Thymus (tissue), 11 donors: ENCODE measurements at regions not wholly inside any gene's neighbourhood (a gene's known extent, or its start where the extent isn't known, plus 50 kb on each side); places are given as distances from the start of the nearest gene placed in this dataset.
"Not testable (repeated sequence)": the region's sequence is repeated elsewhere in the genome, so short reads cannot be mapped to it uniquely, and the experiment has no call there.

ENCODE experiments used
- DNase-seq, 9 donors: peaks; one replicate each; pipeline ENCODE4 v3.0.0-alpha.2; 2013; ENCODE audit warnings: low spot score in 9 of 9, low read depth in 6 of 9, missing footprints in 1 of 9
- H3K27ac ChIP-seq, 2 donors: one replicate each; pipeline ENCODE4 v1.5.1; 2013; ENCODE audit warnings: control low read depth in 1 of 2, low read depth in 1 of 2, low read length in 1 of 2, mild to moderate bottlenecking in 1 of 2, moderate library complexity in 1 of 2
- H3K27me3 ChIP-seq, 2 donors: one replicate each; pipeline ENCODE4 v1.5.1; 2013; ENCODE audit warnings: low read length in 1 of 2; ENCODE audit not compliant: control insufficient read depth in 2 of 2, insufficient read depth in 1 of 2
- H3K36me3 ChIP-seq, 2 donors: one replicate each; pipeline ENCODE4 v1.5.1; 2013; ENCODE audit warnings: low read length in 1 of 2, mild to moderate bottlenecking in 1 of 2, moderate library complexity in 1 of 2; ENCODE audit not compliant: control insufficient read depth in 2 of 2, insufficient read depth in 2 of 2
- H3K4me1 ChIP-seq, 2 donors: one replicate each; pipeline ENCODE4 v1.5.1; 2013; ENCODE audit warnings: low read length in 2 of 2; ENCODE audit not compliant: control insufficient read depth in 2 of 2, insufficient read depth in 2 of 2
- H3K4me3 ChIP-seq, 2 donors: one replicate each; pipeline ENCODE4 v1.5.1; 2013; ENCODE audit warnings: low read length in 2 of 2, control low read depth in 1 of 2, mild to moderate bottlenecking in 1 of 2
- H3K9me3 ChIP-seq, 2 donors: one replicate each; pipeline ENCODE4 v1.5.1; 2013; ENCODE audit warnings: low read length in 1 of 2, mild to moderate bottlenecking in 1 of 2; ENCODE audit not compliant: control insufficient read depth in 2 of 2, insufficient read depth in 1 of 2
- WGBS: extraction: QIAGEN DNeasy Blood & Tissue Kit; methylation state at CpG from one replicate; pipeline ENCODE4 v1.1.7; 2013; 5-methylcytosine and 5-hydroxymethylcytosine counted together
- donor health status: healthy.

DNA sequence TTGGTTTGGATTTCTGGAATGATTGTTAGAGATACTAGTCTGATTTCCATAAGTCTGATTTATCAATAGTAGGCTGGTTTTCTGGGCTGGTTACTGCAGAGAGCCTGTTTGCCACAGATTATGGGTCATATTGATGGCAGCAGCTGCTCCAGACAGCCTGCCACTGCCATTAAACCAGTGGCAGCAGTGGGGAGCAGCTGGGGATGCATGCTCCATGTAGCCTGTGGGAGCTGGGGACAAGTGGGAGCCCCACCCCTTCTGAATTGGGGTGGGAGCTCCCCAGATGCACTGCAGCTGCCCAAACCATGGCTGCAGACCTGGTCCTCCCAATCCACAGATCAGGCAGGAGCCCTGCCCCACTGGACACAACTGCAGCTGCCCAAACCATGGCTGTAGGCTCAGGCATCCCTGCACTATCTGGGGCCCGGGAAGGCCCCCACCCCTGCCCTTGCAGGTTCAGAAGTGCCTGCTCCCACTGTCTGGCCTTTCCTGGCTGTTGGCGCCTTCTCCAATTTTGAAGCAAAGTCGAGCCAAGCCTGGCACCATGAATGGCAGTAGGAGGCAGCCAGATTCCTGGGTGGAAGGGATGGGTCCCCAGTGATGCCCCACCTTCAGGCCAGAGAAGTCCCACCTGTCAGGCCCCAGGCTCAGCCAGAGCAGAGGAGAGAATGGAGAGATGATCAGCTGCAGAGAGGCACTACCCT, 402.9 kb upstream of the TYRP1 start:
- no peak overlapping the region for H3K4me3 ChIP-seq
- DNase-seq, result no peak
- H3K4me1 ChIP-seq, result no peaks in the 10 kb centered on the region
- WGBS, result 86% methylated on average over 3 of the region's 3 CpGs
- H3K27me3 ChIP-seq, result no peaks in the 10 kb centered on the region
- no peaks in the 10 kb centered on the region for H3K36me3 ChIP-seq
- peaks cover 0 to 4% of the 10 kb centered on the region in 2 donors for H3K9me3 ChIP-seq
- H3K27ac ChIP-seq, result no peak overlapping the region

GRCh38 chr9:12305211-12305610, 388.0 kb upstream of the TYRP1 start:
- H3K27me3 ChIP-seq, result no peaks in the 10 kb centered on the region
- H3K9me3 ChIP-seq, result no peaks in the 10 kb centered on the region
- 95% methylated on average over 1 of the region's 1 CpG for WGBS
- H3K4me3 ChIP-seq, result no peak overlapping the region
- H3K36me3 ChIP-seq, result no peaks in the 10 kb centered on the region
- no peak for DNase-seq
- H3K27ac ChIP-seq, result no peak overlapping the region
- no peaks in the 10 kb centered on the region for H3K4me1 ChIP-seq

DNA sequence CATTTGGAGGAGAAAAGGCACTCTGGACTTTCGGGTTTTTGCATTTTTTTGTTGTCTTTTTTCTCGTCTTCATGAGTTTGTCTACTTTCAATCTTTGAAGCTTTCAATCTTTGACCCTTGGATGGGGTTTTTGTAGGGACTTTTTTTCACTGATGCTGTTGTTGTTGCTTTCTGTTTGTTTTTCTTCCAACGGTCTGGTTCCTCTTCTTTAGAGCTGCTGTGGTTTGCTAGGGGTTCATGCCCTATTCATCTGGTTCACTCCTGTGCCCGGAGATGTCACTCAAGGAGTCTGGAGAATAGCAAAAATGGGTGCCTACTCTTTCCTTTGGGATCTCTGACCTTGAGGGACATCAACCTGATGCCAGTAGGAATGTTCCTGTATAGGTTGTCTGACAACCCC, 378.6 kb upstream of the TYRP1 start:
- Histone ChIP-seq H3K27me3 (no peaks in the 10 kb centered on the region), H3K4me1 (no peaks in the 10 kb centered on the region), H3K9me3 (peaks cover 0 to 10% of the 10 kb centered on the region in 2 donors), H3K27ac (no peak overlapping the region), H3K36me3 (no peaks in the 10 kb centered on the region), H3K4me3 (no peak overlapping the region)
- WGBS, result 77% methylated on average over 4 of the region's 4 CpGs
- no peak for DNase-seq

DNA sequence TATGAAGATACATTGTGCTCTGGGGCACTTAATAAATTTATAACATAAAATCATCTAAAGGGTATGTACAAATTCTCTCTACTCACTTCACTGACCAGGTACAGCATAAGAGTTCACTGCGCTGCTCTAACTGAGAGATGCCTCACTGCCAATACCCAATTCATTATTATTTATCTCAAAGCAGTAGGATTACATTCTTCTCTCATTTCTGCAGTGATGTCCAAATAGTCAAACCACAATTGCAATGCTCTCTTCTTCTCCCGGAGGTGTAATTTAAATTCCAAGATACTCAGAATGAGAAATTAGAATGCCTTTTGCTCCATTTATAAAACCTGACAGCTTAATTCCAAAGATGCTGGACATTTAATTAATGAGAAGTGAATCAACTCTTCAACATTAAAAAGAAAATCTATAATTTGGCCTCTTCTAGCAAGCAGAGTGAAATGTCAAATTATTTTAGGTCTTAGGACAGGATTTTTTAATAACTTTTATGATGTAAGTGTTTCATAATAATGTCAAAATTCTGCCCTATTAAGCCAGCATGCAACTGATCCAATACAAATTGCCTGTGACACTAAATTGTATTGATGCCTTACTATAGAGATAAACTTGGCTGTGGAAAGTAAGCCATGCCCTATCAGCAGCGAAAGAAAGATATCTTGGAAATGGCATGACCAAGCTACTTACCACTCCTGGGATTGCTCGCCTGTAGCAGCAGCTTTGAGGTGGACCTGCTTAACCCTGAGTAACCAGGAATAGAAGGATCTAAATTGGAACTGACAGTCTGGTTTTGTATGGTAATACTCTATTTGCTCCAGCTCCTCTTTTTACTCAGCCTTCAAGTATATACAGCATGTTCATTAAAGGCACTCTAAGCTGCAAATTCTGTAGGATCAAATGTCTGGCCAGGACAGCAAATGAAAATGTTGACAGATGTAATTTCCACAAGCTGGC, 374.2 kb upstream of the TYRP1 start:
- DNase-seq, result no peak
- Histone ChIP-seq H3K27me3 (no peaks in the 10 kb centered on the region), H3K36me3 (no peaks in the 10 kb centered on the region), H3K27ac (no peak overlapping the region), H3K4me1 (no peaks in the 10 kb centered on the region), H3K4me3 (no peak overlapping the region), H3K9me3 (peaks cover 0 to 10% of the 10 kb centered on the region in 2 donors)
- 70% methylated on average over 4 of the region's 4 CpGs for WGBS

- 69% methylated on average over 5 of the region's 5 CpGs for WGBS
- no peaks in the 10 kb centered on the region for H3K9me3 ChIP-seq
- no peak for DNase-seq
- no peak overlapping the region for H3K4me3 ChIP-seq
- H3K27me3 ChIP-seq, result no peaks in the 10 kb centered on the region
- no peaks in the 10 kb centered on the region for H3K36me3 ChIP-seq
- H3K27ac ChIP-seq, result no peak overlapping the region
- no peaks in the 10 kb centered on the region for H3K4me1 ChIP-seq
Observed at GRCh38 chr9:12329623-12329985, 363.6 kb upstream of the TYRP1 start.

GRCh38 chr9:12333966-12334365, 359.2 kb upstream of the TYRP1 start:
- H3K9me3 ChIP-seq, H3K27ac ChIP-seq, H3K4me3 ChIP-seq, H3K4me1 ChIP-seq, H3K27me3 ChIP-seq, DNase-seq, H3K36me3 ChIP-seq: not testable (repeated sequence)
- WGBS, result 77% methylated on average over 26 of the region's 26 CpGs

DNA sequence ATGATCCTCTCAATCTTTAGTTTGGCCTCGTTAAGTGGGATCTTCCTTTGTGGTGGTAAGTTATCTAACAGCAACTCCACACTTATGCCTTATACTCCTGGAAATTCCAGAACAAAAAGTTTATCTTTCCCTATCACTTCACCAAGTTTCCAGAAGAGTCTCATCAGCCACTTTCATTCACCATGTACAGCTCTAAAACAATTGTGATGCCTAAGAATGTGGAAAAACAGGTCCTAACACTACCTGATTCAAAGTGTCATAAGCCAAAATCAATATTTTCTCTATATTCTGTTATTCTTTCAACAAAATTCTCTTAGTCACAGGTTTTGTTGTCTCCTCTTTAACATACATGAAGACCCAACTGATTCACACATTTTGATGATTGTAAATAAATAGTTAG, 342.4 kb upstream of the TYRP1 start:
- no peak for DNase-seq
- Histone ChIP-seq H3K27me3 (no peaks in the 10 kb centered on the region), H3K36me3 (no peaks in the 10 kb centered on the region), H3K27ac (no peak overlapping the region), H3K4me1 (no peaks in the 10 kb centered on the region), H3K4me3 (no peak overlapping the region), H3K9me3 (no peaks in the 10 kb centered on the region)
- 84% methylated on average over 1 of the region's 1 CpG for WGBS

GRCh38 chr9:12351293-12352044, 341.7 kb upstream of the TYRP1 start:
- WGBS, result 90% methylated on average over 3 of the region's 3 CpGs

DNA sequence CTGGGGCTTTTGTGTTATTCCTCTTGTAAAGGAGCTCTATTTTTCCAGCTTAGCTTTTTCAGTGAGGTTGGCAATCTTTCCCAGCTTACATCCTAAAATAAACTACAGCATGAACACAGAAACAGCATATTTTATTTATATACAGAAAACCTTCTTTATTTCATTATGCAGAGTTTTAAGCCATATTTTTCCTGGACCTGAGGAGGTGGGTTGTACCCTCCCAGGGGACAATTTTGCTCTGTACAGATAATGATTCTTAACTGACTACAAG, 341.2 kb upstream of the TYRP1 start:
- Histone ChIP-seq H3K4me3 (no peak overlapping the region), H3K27ac (no peak overlapping the region), H3K27me3 (no peaks in the 10 kb centered on the region), H3K36me3 (no peaks in the 10 kb centered on the region), H3K4me1 (no peaks in the 10 kb centered on the region), H3K9me3 (no peaks in the 10 kb centered on the region)
- no peak for DNase-seq

More at GRCh38 chr9:12351293-12352044, 341.7 kb upstream of the TYRP1 start:
- no peak overlapping the region for H3K4me3 ChIP-seq
- H3K27ac ChIP-seq, result no peak overlapping the region
- H3K9me3 ChIP-seq, result no peaks in the 10 kb centered on the region
- no peak for DNase-seq
- no peaks in the 10 kb centered on the region for H3K27me3 ChIP-seq
- H3K4me1 ChIP-seq, result no peaks in the 10 kb centered on the region
- no peaks in the 10 kb centered on the region for H3K36me3 ChIP-seq
